ENCODE measurements at regions not wholly inside any gene's neighbourhood (a gene's known extent, or its start where the extent isn't known, plus 50 kb on each side); places are given as distances from the start of the nearest gene placed in this dataset.

GRCh38 chr3:10555263-10555662 is 49.9 kb upstream of the ATP2B2 start:
- H3K4me1 Mint-ChIP-seq: peaks cover 21% of the 10 kb centered on the region
- no peaks in the 10 kb centered on the region for H3K9me3 Mint-ChIP-seq
- no peaks in the 10 kb centered on the region for H3K36me3 Mint-ChIP-seq (ENCODE audit: low read depth)
- intact Hi-C loops (cut with micrococcal nuclease): no loop called here
- DNase-seq: no peak
- no peak overlapping the region for H3K27ac Mint-ChIP-seq
- no peak overlapping the region for H3K4me3 Mint-ChIP-seq
- peaks cover 9% of the 10 kb centered on the region for H3K27me3 Mint-ChIP-seq

GRCh38 chr3:10556312-10556711 is 50.9 kb upstream of the ATP2B2 start:
- Mint-ChIP-seq H3K9me3 (no peaks in the 10 kb centered on the region), H3K27me3 (peaks cover 14% of the 10 kb centered on the region), H3K4me3 (no peak overlapping the region), H3K27ac (no peak overlapping the region), H3K36me3 (ENCODE audit: low read depth) (no peaks in the 10 kb centered on the region), H3K4me1 (peaks cover 17% of the 10 kb centered on the region)
- intact Hi-C loops (cut with micrococcal nuclease): no loop called here
- no peak for DNase-seq

- no peak for DNase-seq
- Mint-ChIP-seq H3K9me3 (no peaks in the 10 kb centered on the region), H3K27me3 (peaks cover 17% of the 10 kb centered on the region), H3K4me3 (no peak overlapping the region), H3K27ac (no peak overlapping the region), H3K4me1 (peaks cover 9% of the 10 kb centered on the region), H3K36me3 (ENCODE audit: low read depth) (no peaks in the 10 kb centered on the region)
- intact Hi-C loops (cut with micrococcal nuclease): no loop called here
Observed at GRCh38 chr3:10557250-10557649, 51.9 kb upstream of the ATP2B2 start.

- H3K4me3 Mint-ChIP-seq: no peak overlapping the region
- H3K4me1 Mint-ChIP-seq: peaks cover 3% of the 10 kb centered on the region
- intact Hi-C loops (cut with micrococcal nuclease): no loop called here
- peaks cover 18% of the 10 kb centered on the region for H3K27me3 Mint-ChIP-seq
- H3K9me3 Mint-ChIP-seq: no peaks in the 10 kb centered on the region
- no peaks in the 10 kb centered on the region for H3K36me3 Mint-ChIP-seq (ENCODE audit: low read depth)
- no peak for DNase-seq
- no peak overlapping the region for H3K27ac Mint-ChIP-seq
Observed at GRCh38 chr3:10557781-10558373, 52.5 kb upstream of the ATP2B2 start.

GRCh38 chr3:10558736-10559135 is 53.4 kb upstream of the ATP2B2 start:
- Mint-ChIP-seq H3K27ac (no peak overlapping the region), H3K4me1 (peaks cover 3% of the 10 kb centered on the region), H3K9me3 (no peaks in the 10 kb centered on the region), H3K36me3 (ENCODE audit: low read depth) (no peaks in the 10 kb centered on the region), H3K4me3 (no peak overlapping the region), H3K27me3 (peaks cover 20% of the 10 kb centered on the region)
- intact Hi-C loops (cut with micrococcal nuclease): no loop called here
- DNase-seq: no peak

GRCh38 chr3:10560060-10560861 is 54.9 kb upstream of the ATP2B2 start:
- Mint-ChIP-seq H3K4me3 (no peak overlapping the region), H3K36me3 (ENCODE audit: low read depth) (no peaks in the 10 kb centered on the region), H3K9me3 (no peaks in the 10 kb centered on the region), H3K27me3 (peaks cover 28% of the 10 kb centered on the region), H3K4me1 (peaks cover 3% of the 10 kb centered on the region), H3K27ac (no peak overlapping the region)
- DNase-seq: no peak
- intact Hi-C loops (cut with micrococcal nuclease): no loop called here

GRCh38 chr3:10561162-10561945 is 56.0 kb upstream of the ATP2B2 start:
- Mint-ChIP-seq H3K27ac (no peak overlapping the region), H3K9me3 (no peaks in the 10 kb centered on the region), H3K36me3 (ENCODE audit: low read depth) (no peaks in the 10 kb centered on the region), H3K4me1 (peaks cover 3% of the 10 kb centered on the region), H3K4me3 (no peak overlapping the region), H3K27me3 (peaks cover 33% of the 10 kb centered on the region)
- intact Hi-C loops (cut with micrococcal nuclease): no loop called here
- no peak for DNase-seq

- no peak overlapping the region for H3K4me3 Mint-ChIP-seq
- H3K27ac Mint-ChIP-seq: no peak overlapping the region
- no peak for DNase-seq
- peaks cover 3% of the 10 kb centered on the region for H3K4me1 Mint-ChIP-seq
- peaks cover 33% of the 10 kb centered on the region for H3K27me3 Mint-ChIP-seq
- intact Hi-C loops (cut with micrococcal nuclease): no loop called here
- H3K36me3 Mint-ChIP-seq (ENCODE audit: low read depth): no peaks in the 10 kb centered on the region
- H3K9me3 Mint-ChIP-seq: no peaks in the 10 kb centered on the region
Observed at GRCh38 chr3:10561946-10562560, 56.7 kb upstream of the ATP2B2 start.

- Mint-ChIP-seq H3K27me3 (peaks cover 31% of the 10 kb centered on the region), H3K27ac (no peak overlapping the region), H3K36me3 (ENCODE audit: low read depth) (no peaks in the 10 kb centered on the region), H3K4me1 (no peaks in the 10 kb centered on the region), H3K4me3 (no peak overlapping the region), H3K9me3 (no peaks in the 10 kb centered on the region)
- intact Hi-C loops (cut with micrococcal nuclease): no loop called here
- no peak for DNase-seq
Observed at GRCh38 chr3:10563396-10563795, 58.0 kb upstream of the ATP2B2 start.

GRCh38 chr3:10565814-10566213 is 60.4 kb upstream of the ATP2B2 start:
- DNase-seq: no peak
- Mint-ChIP-seq H3K4me3 (no peak overlapping the region), H3K4me1 (no peaks in the 10 kb centered on the region), H3K9me3 (no peaks in the 10 kb centered on the region), H3K27ac (no peak overlapping the region), H3K36me3 (ENCODE audit: low read depth) (no peaks in the 10 kb centered on the region), H3K27me3 (peaks cover 21% of the 10 kb centered on the region)
- intact Hi-C loops (cut with micrococcal nuclease): no loop called here

- intact Hi-C loops (cut with micrococcal nuclease): no loop called here
- no peaks in the 10 kb centered on the region for H3K4me1 Mint-ChIP-seq
- DNase-seq: no peak
Observed at GRCh38 chr3:10566451-10566850, 61.1 kb upstream of the ATP2B2 start.

GRCh38 chr3:10568549-10568948 is 63.2 kb upstream of the ATP2B2 start:
- Mint-ChIP-seq H3K9me3 (no peaks in the 10 kb centered on the region), H3K4me3 (no peak overlapping the region), H3K4me1 (no peaks in the 10 kb centered on the region), H3K36me3 (ENCODE audit: low read depth) (no peaks in the 10 kb centered on the region), H3K27ac (no peak overlapping the region), H3K27me3 (peaks cover 14% of the 10 kb centered on the region)
- no peak for DNase-seq
- intact Hi-C loops (cut with micrococcal nuclease): no loop called here

More at GRCh38 chr3:10566451-10566850, 61.1 kb upstream of the ATP2B2 start:
- Mint-ChIP-seq H3K4me3 (no peak overlapping the region), H3K27me3 (peaks cover 20% of the 10 kb centered on the region), H3K9me3 (no peaks in the 10 kb centered on the region), H3K27ac (no peak overlapping the region), H3K36me3 (ENCODE audit: low read depth) (no peaks in the 10 kb centered on the region)

- Mint-ChIP-seq H3K4me1 (no peaks in the 10 kb centered on the region), H3K36me3 (ENCODE audit: low read depth) (no peaks in the 10 kb centered on the region), H3K27ac (no peak overlapping the region), H3K9me3 (no peaks in the 10 kb centered on the region), H3K27me3 (peaks cover 7% of the 10 kb centered on the region), H3K4me3 (no peak overlapping the region)
- intact Hi-C loops (cut with micrococcal nuclease): no loop called here
- no peak for DNase-seq
Observed at GRCh38 chr3:10570196-10570946, 65.0 kb upstream of the ATP2B2 start.

Measured in activated CD4-positive, alpha-beta T cell treated with anti-CD3 and anti-CD28 coated beads, Interleukin-2, amount 10 ng/mL, durations not matched to agents 24 days and 14 days (primary cell).